GM21515 (cell line): ENCODE measurements at regions not wholly inside any gene's neighbourhood (a gene's known extent, or its start where the extent isn't known, plus 50 kb on each side); places are given as distances from the start of the nearest gene placed in this dataset.
"Not testable (repeated sequence)": the region's sequence is repeated elsewhere in the genome, so short reads cannot be mapped to it uniquely, and the experiment has no call there.

Source experiments
- ATAC-seq: cut with Tn5 transposase; IDR thresholded peaks from one replicate; pipeline ENCODE4 v1.9.1; 2021; ENCODE audit not compliant: unreplicated experiment

DNA sequence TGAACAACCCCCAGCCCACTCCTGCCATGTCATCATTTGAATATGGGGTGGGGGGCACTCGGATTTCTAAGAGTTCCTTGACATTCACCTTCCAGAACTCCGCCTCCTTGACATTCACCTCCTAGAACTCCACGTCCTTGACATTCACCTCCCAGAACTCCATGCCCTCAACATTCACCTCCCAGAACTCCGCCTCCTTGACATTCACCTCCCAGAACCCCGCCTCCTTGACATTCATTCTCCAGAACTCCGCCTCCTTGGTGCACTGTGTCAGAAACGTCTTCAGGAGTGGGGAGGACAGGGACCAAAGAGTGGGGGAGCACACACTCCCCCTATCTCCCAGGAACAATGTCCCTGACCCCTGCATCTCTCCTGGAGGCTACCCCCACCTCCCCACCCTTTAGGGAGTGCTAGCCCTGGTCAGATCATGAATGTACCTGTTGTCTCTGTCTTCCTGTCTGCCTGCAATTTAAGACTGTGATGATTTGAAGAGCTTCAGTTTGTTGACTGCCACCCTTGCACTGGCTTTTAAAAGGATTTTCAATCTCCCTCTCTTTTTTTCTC, 110.1 kb downstream of the NPTX2 start:
- ATAC-seq, result no peak

DNA sequence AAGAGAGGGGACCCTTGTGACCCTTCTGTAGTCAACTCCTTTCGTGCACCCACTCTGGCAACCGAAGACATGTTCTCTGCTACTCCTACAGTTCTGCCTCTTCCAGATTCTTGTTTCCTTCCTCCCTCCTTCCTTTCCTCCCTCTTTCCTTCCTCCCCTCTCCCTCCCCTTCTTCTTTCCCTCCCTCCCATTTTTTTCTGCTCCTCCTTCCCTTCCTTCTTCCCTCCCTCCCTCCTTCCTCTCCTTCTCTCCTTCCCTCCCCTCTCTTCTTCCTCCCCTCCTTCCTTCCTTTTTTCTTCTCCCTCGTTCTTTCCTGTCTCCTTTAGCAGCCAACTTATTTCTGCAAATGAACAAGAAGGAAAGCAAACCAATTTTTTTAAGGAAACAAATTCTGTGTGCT, 111.5 kb downstream of the NPTX2 start:
- no peak for ATAC-seq

DNA sequence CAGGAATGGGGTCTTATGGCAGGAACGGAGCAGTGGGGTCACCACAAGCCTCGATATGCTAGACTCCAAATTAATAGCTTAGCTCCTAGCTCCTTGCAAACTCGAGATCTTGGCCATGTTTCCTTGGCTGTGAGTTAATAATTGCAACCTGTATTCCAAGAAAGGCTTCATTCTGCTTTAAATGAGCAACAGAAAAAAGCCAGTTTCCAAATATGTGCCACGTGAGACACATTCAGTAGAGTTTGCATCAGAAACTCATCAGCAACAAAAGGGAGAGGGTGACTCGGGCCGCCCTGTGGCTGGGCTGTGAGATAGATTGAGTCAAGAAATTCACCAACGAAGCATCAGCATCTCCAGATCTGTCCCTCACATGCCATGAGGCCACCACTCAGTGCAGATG, 112.0 kb downstream of the NPTX2 start:
- no peak for ATAC-seq

DNA sequence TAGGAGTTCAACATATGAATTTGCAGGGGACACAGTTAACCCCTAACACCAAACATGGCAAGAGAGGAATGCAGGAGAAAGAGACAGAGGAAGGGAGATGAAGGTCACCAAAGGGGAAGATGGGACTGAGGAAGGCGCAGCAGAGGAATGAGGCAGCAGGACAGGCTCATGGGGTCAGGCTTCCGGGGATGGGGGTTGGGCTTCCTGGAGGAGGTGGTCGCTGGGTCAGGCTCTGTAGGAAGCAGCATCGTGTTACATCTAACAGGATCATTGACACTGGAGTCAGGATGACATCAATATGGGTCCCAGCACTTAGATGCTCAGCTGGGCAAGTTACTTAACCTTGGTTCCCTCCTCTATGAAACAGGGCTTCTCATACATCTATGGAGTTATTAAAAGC, 113.2 kb downstream of the NPTX2 start:
- ATAC-seq, result no peak

DNA sequence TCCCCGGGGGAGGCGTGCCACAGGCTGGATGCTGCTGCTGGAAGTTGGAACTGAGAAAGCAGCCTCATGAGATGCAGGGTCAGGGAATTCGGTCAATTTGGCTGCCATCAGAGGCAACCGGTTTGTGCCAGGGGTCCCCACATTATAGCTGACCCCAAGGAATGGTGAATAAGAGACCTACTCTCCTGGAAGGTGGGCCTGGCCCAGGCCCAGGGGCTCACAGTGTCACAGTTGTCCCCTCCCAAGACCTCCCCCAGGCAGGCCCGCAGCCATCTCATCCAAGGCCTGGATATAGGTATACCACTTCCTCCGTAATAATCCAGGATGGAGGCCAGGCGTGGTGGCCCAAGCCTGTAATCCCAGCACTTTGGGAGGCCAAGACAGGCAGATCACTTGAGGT, 114.6 kb downstream of the NPTX2 start:
- ATAC-seq, result no peak

DNA sequence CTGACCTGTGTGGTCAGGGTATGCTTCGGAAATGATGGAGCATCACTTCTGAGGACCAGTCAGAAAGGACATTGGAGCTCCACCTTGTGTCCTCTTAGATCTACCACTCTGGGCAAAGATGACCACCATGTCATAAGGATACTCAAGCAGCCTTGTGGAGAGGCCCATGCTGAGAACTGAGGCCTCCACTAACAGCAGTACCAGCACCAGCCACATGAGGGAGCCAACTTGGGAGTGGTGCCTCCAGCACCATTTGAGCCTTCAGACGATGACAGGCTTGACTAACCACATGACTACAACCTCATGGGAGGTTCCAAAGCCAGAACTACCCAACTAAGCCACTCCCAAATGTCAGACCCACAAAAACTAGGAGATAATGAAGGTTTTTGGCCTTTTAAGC, 116.0 kb downstream of the NPTX2 start:
- ATAC-seq, result no peak

DNA sequence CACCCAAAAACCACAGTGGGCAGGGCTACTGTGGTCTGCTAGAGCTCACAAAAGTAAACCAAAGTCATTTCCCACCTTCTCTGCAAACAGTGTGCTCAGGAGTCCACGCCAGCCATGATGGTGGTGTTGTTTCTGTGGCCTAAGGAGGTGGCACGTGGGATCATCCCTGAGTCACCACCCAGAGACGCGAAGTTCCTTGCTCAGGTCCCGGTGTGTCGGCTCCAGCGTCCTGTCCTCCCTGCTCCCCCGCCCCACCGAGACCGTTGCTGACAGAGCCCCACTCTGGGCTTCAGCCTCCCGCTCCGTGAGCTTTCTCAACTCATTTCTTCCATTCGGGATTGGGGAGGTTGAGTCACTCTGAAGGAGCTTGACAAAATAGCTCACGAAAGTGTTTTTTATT, 118.7 kb downstream of the NPTX2 start:
- no peak for ATAC-seq

DNA sequence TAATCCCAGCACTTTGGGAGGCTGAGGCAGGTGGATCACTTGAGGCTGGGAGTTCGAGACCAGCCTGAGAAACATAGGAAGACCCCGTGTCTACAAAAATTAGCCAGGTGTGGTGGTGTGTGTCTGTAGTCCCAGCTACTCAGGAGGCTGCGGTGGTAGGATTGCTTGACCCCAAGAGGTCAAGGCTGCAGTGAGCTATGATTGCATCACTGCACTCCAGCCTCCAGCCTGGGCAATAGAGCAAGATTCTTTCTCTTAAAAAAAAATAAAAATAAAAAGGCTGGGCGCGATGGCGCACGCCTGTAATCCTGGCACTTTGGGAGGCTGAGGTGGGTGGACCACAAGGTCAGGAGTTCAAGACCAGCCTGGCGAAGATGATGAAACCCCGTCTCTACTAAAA, 119.4 kb downstream of the NPTX2 start:
- not testable (repeated sequence) for ATAC-seq

DNA sequence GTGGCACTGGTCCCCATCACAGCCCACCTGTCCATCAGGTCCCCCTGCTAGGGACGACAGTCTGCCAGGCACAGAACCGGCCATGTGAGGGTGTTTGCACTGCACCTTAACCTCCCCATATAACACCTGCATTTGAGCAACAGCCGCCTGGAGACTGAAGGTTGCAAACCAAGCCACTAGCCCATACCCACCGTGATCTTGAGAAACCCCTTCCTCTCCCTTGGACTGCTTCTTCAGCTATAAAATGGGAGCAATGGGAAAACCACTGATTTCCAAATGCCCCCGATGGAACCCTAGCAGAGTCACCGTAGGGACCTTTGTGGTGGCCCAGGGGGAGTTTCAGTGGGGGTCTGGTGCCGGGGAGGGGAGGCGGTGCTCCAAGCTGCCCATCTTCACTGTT, 120.1 kb downstream of the NPTX2 start:
- ATAC-seq, result no peak

DNA sequence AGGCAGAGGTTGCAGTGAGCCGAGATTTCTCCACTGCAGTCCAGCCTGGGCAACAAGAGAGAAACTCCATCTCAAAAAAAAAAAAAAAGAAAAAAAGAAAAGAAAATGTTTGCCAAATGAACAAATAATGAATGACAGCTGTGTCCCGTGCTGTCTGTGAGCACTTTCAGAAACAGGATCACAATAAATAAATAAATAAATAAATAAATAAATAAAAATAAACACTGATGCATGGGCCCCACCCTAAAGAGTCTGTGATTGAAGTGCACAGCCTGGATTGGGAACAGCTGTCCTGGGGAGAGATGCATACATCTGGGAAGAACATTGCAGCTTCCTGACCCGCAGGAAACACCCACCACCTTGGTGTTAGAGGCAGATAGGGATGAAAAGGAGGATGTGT, 123.6 kb downstream of the NPTX2 start:
- ATAC-seq, result no peak

DNA sequence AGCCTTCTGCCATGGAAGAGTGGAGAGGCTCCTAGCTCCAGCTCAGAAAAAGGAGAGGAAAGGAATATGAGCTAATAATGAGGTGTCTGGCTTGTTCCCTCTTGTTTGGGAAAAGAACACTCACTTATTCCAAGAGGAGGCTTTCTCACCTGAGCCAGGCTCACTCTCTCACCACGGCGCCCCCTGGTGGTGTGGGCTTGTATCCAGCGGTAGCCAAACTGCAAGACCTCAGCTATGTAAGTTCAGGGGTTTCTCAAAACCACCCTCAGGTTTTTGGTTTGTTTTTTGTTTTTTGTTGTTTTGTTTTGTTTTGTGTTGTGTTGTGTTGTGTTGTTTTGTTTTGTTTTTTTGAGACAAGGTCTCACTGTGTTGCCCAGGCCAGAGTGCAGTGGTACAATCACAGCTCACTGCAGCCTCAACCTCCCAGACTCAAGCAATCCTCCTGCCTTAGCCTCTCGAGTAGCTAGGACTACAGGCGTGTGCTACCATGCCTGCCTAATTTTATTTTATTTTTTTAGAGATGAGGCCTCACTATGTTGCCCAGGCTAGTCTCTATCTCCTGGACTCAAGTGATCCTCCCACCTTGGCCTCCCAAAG, 124.0 kb downstream of the TMEM130 start:
- ATAC-seq, result no peak

DNA sequence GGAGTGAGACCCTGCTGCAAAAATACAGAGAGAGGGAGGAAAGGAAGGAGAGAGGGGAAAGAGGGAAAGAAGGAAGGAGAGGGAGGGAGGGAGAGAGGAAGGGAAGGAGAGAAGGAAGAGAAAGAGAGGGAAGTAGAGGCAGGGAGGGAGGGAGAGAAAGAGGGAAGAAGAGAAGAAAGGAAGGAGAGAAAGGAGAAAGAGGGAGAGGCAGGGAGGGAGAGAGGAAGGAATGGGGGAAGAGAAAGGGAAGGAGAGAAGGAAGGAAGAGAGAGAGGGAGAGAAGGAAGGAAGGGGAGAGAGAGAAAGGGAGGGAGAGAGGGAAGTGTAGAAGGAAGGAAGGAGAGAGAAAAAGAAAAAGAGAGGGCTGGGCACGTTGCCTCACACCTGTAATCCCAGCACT, 121.7 kb downstream of the TMEM130 start:
- ATAC-seq, result no peak

DNA sequence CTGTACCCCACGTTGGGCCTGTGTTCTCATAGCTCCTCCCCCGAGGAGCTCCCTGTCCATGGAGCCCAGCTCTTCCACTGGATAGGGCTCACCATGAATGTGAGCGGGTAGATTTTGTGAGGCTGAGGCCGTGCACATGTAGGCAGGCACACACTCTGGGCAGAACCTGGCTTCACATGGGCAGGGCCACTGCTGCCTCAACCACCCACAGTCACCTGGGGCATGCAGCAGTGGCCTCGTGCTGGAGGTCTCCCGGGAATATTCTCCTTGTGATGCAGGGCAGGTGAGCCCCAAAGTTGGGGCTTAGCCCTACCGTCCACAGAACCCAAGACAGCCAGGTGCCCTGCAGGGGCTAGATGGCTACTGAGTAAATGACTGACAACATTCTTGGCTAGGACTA, 116.6 kb downstream of the TMEM130 start:
- ATAC-seq, result no peak

DNA sequence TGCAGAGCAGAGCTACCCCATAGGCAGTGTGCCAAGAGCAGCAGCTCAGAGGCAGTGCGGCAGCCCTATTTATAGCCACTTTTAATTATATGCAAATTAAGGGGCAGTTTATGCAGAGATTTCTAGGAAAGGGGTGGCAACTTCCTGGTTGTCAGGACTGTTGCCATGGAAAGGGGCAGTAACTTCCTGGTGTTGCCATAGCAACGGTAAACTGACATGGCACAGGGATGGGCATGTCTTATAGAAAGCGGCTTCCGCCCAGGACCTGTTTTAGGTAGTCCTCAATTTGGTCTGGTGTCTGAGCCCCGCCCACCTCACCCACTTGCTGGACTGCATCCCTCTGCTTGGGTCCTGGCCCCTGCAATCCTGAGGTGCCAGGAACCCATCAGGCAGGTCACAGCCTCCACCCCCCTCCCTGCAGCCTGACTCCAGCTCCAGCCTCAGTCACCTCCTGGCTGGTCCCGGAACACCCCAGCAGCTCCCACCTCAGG, 115.8 kb downstream of the TMEM130 start:
- ATAC-seq, result no peak

DNA sequence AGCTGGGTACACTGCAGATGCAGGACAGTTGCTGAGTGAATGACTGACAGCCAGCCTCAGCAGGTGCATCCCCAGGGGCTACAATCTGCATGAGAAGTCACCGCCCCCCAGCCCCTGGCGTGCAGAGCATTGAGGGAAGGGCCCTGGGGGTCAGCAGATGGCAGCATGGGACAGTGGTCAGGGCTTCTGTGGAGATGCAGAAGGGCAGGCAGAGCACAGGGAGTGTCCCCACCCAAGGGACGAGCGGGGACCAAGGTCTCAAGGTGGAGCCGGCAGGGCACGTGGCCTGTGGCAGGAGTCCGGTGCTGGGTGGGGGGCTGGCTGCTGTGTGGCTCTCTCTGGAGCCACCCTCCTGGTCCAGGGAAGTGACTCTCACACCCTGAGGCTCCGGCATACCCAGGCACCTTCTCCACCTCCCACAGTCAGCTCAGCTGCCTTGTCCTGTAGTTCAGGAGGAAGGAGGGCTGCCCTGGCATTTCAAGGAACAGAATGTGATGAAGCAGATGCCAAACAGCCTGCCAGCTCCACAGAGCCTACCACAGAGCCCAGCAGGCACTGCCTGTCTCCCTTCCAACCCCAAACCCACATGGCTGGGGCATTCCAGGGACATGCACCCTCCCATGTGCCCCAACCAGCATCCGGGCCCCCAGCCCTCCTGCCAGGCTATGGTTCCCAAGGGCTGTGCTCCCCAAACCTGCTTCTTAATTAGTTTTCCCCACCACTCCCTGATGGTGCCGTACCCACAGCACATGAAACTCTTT, 114.5 kb downstream of the TMEM130 start:
- no peak for ATAC-seq

DNA sequence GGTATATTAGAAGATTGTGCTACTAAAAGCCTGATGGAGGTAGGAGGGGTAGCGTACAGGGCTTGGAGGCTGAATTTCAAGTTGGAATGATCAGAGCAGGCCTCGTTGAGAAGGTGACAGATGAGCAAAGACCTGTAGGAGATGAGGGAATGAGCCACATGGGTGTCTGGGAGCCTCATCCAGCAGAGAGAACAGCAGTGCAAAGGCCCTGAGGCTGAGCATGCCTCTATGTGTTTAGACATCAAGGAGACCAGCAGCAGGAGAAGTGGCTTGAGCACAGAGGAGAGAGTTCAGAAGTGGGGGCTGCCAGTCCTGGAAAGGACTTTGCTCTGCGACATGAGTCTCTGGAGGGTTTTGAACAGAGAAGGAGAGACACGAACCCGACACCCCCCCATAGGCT, 111.7 kb downstream of the TMEM130 start:
- ATAC-seq, result no peak

DNA sequence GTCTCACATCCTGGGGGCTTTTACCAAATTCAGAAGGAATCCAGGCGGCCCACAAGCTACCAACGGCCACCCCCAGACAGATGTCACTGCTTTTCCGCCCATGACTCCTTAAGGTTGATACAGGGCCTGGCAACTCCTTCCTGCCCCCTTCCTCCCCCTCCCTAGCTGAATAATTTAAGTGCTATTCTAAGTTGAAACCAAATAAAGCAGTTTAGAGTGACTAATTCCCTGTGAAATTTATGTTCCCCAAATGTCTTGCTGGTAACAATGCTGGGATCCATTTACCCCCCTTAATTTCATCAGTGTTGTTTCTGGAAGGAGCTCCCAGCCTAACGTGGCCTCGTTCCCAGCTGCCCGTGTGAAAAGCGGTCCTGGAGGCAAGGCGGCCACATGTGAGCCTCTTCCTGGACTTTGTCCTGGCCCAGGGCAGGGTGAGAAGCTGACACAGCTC, 109.6 kb downstream of the TMEM130 start:
- ATAC-seq, result no peak

DNA sequence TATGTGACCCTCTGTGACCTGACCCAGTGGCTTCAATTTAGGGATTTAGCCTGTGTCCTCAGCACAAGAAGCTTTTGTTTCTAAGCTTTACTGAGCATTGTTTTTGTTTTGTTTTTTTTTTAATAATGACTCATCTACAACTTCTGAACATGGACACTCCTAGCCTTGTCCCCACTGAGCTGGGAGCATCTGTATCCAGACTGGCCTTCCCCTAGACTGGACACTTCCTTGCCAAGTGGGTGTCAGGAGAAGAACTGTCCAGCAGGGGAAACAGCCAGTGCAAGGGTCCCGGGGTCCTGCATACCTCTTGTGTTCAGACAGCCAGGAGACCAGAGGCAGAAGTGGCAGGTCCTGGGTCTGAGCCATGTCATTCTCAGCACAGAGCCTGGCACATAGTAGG, 108.6 kb downstream of the TMEM130 start:
- ATAC-seq, result no peak

DNA sequence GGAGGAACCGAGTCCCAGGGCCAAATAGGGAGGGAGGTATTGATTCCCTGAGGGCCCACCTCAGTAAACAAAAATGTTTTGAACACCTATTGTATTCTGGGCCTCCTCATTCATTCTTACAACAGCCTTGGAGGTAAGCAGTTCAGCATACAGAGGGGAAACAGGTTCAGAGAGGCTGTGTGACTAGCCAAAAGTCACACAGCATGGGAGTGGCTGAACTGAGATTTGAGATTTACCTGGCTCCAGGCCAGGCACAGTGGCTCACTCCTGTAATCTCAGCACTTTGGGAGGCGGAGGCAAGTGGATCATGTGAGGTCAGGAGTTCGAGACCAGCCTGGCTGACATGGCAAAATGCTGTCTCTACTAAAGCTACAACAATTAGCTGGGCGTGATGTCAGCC, 107.2 kb downstream of the TMEM130 start:
- no peak for ATAC-seq

DNA sequence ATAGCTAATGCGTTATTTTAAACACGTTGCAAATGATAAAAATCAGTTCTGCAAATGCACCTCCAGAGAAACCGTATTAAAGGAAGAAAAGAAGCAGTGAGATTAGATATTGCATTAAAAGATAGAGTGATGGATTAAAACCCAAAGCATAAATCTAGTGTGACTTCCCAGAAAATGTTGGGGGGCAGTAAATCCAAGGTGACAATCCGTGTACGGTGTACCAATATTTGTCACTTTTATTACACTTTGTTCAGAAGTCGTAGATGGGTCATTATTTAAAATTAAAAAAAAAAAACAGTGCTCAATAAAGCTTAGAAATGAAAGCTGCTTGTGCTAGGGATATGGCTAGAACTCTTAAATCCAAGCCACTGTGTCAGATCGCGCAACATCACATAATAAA, 106.4 kb downstream of the TMEM130 start:
- ATAC-seq, result no peak

DNA sequence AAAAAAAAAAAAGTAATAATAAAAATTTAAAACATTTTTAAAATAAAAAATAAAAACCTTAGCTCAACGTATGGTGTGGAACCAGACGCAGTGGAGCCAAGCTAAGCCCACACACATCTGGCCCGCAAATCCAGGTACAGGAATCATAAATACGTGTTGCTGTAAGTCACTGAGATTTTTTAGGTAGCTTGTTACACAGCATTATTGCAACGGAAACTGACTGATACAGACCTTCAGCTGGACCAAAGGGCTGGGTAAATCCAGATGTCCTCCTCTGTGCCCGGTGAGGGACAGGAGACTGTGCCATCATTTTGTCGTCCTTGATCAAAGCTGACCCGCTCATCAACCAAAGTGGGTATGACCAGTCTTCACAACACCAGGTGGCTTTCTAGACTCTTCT, 104.9 kb downstream of the TMEM130 start:
- ATAC-seq, result no peak

DNA sequence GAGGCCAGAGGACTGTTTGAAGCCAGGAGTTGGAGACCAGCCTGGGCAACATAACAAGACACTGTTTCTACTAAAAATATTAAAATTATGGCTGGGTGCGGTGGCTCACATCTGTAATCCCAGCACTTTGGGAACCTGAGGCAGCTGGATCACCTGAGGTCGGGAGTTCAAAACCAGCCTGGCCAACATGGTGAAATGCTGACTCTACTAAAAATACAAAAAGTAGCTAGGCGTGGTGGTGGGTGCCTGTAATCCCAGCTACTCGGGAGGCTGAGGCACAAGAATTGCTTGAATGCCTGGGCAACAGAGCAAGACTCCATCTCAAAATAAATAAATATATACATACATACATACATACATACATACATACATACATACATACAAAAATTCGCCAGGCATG, 99.7 kb downstream of the TMEM130 start:
- not testable (repeated sequence) for ATAC-seq
